Activated T-helper 9 cell treated with anti-CD3 and anti-CD28 coated beads, Interleukin-2, amount 50 U/mL, for 16 hours (primary cell): ENCODE measurements at regions not wholly inside any gene's neighbourhood (a gene's known extent, or its start where the extent isn't known, plus 50 kb on each side); places are given as distances from the start of the nearest gene placed in this dataset.

Source experiments
- DNase-seq: peaks from one replicate; pipeline ENCODE4 v3.0.0-alpha.2; 2020; ENCODE audit warnings: low read depth

DNA sequence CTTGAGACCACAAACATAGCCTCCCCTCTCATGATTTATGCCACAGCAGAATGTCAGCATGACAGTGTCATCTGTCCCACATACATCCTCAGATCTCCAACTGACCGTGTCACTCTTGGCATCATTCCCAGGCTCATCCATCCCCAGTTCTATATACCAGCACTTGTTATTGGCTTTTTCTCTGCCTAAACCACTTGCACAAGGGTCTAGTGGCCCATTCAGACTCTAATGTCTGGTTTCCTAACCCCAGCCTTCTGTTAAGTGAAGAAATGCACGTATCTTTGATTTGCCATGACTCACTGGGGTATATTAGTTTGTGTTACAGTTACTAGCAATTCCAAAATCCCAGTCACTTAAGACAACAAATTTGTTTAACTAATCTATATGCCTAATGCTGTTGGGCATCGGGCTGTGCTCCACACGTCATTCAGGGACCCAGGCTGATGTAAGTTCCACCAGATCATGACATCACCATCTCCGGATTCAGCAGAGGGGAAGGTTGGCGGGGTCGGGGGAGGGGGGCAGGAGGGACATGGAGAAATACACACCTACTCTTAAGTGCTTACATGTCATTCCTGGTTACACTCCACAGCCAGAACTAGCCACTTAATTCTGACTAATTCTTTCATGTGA lies 517.4 kb downstream of the BUD13 start:
- DNase-seq: no peak

DNA sequence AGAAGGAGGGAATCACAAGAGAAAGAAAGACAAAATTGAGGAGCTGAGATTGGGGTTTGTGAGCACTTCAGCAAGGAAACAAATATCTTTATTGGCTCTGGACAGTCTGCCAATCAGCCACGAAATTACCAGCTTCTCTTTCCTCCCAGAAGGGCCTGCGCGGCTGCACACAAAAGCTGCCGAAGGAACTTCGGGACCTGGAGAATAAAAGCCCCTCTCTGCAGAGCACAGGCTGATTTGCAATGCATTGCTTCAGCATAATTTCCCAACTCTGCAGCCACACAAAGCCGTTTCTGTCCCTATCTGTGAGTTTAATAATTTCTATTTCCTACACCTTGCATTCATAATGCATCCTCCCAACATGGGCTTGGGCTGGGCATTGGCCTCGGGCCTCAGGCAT lies 522.6 kb downstream of the BUD13 start:
- no peak for DNase-seq

DNA sequence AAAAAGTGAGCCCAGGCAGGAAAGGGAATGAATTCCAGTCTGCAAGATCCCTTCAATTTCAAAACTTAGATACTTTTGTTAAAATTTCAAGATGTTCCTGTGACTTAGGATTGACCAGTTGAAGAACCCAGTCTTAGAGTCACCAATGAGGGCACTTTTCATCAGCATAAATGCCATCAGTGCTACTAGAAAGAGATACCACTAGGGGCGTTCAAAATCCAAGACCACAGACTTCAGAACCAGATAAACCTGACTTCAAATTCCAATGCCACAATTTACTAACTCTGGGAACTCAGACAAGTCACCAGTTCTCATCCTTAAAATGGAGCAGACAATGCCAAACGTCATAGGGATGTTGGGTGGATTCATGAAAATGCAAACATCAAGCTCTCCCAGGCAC lies 523.2 kb downstream of the BUD13 start:
- DNase-seq: no peak

DNA sequence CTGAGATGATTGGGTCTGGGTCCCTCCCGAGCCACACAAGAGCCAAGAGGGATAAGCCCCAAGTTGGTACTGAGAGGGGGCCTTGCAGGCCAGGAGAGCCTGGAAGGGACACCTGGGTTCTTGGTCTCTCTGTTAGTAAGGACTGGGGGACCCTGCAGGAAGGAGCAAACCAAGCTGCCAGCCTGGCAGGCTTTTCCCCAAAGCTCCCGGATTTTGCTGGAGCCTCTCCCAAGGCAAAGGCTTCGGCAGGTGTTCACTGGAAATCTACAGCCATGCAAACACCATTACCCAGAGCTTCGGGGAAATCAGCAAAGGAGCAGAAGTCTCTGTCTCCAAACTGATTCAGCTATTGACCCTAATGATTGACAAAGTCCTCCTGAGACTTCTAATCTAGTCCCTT lies 527.9 kb downstream of the BUD13 start:
- DNase-seq: no peak

DNA sequence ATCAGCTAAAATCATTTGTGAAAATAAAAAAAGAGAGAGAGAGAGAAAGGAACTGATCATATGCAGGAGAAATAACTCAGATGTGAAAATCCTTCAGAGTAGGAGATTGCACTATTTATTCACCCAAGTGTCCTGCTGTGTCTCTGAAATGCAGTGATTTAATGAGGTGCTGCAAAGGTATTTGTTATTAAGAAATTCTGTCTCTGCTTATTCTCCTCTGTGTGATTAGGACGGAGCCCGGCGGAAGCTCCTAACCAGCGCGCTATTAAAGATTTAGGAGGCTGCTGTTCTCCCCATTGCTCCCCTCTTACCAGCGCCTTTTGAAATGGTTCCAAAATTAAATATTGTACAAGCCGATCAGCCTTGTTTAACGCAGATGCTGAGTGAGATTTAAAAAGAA lies 528.3 kb downstream of the BUD13 start:
- DNase-seq: no peak

DNA sequence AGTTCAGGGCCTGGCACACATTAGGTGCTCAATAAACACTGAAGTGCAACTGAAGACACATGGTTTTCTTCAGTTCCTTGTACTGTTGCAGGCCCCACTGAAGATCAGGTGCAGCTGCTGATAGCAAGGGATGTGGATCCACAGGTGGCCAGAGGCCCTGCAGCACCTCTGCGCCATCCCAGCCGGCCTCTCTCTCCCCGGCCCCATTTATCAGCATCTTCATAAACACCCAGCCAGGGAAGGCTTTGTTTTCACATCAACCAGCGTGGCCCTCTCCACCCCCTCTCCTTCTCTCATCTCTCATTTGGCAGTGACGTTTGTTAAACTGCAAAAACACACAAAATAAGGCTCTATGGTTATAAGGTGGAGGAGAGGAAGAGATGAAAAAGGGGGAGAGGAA lies 528.8 kb downstream of the BUD13 start:
- no peak for DNase-seq

DNA sequence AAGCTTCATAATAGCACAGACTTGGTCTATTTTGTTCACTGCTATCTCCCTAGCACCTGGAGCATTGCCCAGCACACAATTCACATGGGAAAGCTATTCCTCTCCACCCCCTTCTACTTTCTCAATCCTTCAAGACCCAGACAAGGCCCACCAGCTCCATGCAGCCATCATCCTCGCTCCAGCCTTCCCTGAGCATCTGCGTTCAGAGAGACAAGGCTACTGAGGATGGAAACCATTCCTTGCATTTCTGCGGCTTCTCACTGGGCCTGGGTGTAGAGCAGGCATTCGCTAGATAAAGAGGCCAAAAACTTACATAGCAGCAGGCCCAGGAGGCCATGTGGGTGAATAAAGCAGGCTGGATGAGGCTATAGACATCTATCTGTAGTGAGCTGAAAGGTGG lies 530.8 kb downstream of the BUD13 start:
- no peak for DNase-seq

DNA sequence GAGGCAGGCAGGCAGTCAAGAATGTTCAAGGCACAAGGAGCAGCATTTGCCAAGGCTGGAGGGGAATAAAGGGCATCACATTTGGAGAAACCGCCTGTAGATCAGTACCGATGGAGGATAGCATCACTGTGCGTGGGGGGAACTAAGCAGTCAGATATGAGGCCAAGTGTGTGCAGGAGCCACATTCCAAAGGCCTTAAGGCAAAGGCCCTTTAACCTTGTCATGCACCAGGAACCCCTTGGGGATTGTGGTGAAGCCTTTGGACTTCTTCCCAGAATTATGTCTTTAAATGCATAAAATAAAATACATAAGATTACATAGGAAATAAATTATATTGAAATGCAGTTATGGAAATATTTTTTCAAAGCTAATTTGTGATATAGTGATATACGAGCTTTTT lies 532.1 kb downstream of the BUD13 start:
- DNase-seq: no peak

DNA sequence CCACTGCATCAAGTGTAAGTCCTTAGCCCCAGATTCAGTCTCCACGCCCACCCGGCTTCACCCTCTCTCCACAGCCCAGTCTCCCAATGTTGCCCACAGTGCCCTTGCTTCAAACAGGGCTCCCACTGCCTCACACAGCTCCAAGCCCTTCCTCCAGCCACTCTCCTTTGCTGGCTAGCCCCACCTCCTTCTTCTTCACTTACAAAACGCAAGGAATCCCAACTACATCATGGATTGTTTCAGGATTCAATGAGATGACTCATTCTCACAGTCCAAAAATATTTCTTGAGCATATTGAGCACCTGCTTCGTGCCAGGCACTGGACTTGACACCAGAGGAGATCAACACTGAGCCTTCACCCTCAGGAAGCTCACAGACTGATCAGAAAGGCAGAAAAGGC lies 533.5 kb downstream of the BUD13 start:
- no peak for DNase-seq

DNA sequence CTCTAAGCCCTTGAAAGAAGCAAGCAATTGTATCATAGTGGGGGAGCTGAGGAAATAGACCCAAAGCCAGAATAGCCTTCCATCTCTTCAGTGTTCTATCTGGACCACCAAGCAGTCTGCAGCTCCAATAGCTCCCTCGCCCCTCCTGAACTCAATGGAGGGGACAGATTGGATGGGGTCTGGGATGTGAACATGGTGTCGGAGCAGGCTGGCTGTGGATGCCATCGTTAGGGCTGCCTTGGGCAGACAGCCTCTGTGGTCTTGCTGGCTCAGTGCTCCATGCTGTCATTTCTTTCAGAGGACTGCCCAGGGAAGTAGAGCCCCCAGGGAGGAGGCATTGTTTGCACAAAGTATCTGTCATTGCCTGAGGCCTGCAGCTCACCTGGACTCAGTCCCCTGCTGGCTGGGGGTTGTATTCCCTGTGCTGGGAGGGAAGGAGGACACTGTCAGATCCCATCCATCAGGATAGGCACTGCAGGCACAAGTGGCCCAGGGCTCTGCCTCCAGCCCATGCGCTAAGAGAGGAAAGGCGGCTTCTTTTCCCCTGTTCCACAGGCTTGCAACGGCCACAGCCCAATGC lies 537.7 kb downstream of the BUD13 start:
- DNase-seq: no peak

DNA sequence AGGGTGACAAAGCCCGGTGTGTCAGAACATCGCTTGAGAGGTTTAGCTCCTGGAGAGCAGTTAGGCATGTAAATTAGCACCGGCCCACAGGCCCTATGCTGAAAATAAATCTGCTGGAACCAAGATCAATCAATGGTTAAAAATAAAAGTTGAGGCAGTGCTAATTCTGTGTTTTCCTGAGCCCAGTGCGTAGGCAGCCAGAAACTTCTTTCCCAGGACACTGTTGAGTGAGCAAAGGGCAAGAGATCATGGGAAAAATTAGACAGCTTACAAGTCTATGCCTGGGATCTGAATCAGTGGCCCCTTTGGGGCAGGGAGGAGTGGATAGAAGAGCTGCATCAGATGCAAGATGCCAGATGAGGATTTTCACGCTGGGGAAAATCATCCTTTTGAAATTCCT lies 539.2 kb downstream of the BUD13 start:
- DNase-seq: no peak

DNA sequence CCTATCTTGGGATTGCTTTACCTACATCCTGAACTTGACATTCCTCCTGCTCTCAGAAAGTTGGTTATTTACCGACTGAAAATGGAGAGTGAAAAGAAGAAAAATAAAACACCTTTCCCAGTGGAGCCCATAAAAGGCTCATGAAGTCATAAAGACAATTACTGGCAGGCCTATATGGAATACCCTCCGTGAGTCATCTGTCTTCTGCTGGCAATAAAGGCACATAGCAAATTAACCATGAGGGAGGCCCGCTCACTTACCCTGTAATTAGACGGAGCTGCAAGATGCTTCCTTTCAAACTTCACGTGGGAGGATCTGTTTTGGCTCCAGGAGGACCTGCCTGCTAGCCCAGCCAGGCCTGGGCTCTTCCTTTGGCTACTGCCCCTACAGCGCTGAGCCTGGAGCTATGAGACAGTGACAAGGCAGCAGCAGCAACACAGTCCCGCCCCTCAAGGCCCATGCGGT lies 540.4 kb downstream of the BUD13 start:
- no peak for DNase-seq

DNA sequence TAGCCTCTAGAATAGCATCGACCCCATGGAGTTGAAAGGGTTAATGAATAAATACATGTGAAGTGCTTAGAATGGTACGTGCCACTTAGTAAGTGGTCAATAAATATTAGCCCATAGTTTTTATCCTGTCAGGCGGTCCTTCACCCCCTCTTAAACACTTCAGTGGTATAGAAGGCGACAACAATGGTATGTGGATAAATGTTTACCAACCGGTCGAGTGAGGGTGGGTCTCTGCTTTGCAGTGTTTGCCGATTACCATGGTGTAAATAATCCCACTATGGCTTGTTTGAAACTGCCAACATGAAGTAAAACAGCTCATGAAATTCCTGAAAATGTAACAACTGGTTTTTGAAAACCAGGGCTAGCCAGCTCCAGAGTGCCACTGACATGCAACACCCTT lies 541.2 kb downstream of the BUD13 start:
- no peak for DNase-seq

DNA sequence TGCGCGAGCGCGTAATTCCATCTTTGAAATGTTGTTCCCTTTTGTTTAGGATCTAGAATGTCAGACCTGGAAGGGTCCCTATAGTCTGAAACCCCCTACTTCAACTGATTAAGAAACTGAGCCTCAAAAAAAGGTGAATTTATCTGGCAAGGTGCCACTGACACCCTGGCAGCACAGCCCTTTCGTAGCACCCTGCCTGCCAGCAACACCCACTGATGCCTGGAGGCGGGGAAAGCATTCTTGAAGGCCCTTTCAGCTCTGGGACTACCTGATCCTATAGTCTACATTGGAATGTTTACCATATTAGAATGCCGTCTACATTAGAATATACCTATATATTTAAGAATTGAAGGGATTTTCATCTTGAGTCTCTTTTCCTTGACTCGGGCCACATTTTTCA lies 542.3 kb downstream of the BUD13 start:
- no peak for DNase-seq

DNA sequence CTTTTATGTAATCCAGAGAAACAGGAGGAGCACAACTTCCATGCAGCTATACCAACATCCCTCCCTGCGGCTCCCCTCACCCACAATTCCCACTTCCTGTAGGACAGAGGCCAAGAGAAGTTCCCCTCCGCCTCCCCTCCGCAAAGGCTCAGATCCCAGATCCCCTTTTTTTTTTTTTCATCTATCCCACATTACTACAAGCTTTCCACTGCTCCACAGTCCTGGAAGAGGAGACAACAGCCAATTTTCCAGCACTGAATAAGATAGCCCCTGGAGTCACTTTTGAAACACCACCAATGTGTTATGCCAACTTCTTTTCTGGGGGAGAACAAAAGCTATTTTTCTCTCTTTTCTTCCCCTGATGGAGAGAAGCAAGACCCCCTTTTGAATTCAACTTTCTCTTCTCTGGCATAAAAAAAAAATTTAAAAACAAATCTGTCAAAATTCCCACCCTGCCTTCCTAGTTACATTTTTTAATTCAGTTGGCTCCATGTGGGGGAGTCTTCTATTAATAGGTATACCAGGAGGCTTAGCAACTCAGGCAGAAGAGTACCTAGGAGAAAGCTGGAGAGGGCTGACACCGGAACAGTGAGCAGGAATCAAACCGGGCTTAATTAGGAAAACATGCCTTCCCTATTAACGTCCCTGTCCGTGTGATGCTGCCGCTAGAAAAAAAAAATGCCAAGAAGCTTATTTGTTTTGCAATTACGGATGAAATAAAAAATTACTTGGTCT lies 543.4 kb downstream of the BUD13 start:
- DNase-seq: no peak

DNA sequence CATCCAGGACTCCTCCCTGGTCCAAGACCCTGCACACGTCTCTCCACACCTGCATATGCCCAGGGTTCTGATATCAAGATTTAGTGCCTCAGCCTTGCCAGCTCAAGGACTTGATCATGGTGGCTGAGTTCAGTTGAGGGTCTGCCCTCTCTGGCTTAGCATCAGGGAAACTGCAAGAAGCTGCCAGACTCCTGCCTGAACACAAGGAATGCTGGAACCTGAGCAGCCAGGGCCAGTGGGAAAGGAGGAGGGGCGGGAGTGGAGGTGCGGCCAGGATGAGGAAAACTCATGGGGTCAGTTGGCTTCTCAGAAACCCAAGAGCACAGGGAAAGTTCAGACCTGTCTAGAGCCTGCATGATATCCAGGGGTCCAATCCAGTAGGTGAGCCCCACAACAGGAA lies 546.1 kb downstream of the BUD13 start:
- DNase-seq: no peak

DNA sequence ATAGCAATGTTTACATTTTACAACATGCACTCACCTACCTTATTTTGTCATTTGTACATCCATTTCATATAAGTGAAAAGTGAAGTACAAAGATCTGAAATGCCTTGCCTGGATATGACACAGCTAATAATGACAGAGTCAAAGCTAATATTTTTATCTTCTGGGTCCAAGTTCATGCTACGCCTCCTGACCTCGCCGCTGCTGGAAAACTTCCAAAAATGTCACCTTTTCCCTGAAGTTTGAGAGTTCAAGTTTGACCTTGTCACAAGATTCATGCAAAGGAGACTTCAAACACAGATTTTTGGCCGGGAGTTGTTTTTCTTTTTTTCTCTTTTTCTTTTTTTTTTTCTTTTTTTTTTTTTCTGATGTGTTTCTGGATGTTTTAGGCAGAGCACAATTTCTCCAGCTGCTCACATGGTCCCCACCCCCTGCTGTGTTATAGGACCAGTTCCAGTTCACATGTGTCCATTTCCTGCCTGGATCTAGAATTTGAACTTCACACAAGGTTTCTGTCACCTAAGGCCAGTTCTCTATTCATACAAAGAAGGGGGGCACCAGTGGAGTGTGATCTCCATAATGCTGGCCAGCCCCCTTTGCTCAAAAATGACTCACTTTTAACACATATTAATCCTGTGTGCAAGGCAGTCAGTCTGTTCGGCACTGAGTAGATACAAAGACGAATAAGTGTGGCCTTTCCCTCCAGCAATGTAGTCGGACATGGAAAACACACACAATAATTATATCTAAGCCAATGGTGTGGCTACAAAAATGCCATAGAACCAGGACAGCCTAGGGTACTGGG lies 546.8 kb downstream of the BUD13 start:
- no peak for DNase-seq

DNA sequence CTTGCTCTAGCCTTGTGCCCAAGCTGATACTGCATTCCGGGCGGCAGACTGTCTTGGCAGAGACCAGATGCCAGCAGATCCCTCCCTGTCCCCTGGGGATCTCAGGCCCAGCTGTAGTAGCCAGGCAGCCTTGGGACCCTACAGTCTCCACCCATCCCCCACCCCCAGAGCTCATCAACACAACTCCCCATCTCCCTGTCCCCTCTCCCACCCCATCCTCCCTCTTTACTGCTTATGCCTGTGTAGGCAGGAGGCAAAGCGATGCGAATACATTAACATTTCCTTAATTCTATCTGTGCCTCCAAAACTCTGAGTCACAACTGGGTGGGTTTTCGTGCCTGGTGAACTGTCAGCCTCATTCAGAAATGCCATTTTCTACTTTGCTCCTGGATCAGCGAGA lies 547.6 kb downstream of the BUD13 start:
- DNase-seq: no peak

DNA sequence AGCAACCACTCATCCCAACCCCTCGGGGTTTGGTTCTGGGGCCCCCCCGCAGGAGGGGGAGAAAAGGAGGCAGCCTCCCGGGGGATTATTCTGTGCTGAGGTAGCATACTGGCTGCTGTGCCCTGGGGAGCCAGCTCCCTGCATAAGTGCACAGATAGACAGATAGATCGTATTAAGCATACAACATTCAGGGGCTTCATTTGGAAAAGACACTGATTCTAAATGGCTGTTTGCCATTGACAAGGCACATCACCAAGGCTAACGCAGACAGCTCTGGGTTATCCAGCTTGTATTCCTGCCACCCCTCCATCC lies 547.9 kb downstream of the BUD13 start:
- DNase-seq: no peak

DNA sequence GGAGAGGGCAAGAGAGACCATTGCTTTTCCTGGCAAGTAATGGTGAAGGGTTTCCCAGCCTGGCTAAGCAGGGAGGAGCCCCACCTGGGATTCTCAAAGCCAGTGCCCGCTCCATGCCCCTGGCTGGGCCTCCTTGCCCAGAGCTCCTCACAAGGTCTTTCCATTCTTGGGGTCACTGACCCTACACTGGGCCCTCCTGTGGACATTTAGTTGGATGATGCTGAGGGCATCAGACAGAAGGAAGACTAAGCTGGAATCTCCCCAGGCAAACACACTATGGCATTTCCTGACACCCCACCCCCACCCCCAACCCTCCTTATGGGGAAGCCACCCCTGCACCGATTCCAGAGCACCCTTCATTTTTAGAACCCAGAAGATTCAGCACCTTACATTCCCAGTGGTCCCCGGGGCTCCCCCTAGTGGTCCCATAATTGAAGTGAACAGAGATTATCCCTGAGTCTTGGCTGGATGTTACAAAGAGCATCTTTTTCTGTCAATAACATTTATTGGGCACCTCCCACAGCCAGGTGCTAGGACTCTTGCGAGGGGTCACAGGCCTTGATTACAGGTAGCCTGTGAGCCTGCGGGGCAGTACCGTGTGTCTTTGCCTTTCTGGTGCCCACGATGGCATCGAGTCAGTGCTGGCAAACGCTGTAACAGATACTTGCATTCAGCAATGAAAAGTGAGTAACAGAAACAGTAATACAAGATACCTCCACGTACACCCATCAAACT lies 548.5 kb downstream of the BUD13 start:
- no peak for DNase-seq

DNA sequence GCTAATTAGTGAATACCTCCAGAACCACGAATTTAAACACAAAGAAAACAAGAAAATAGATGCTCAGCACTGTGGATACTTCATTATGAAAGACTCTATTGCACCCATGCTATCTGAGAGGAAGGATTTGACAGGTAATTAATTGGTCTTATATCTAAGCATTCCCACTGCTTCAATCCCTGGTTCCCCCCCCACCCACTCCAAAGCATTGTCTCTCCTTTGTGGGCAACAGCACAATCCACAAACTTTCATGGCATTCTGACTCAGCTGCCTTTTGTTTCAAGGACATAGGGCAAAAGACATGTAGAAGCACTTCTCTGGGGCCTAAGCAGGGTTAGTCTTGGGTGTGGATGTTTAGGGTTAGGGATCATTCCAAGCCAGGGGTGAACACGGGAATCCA lies 551.4 kb downstream of the BUD13 start:
- no peak for DNase-seq

DNA sequence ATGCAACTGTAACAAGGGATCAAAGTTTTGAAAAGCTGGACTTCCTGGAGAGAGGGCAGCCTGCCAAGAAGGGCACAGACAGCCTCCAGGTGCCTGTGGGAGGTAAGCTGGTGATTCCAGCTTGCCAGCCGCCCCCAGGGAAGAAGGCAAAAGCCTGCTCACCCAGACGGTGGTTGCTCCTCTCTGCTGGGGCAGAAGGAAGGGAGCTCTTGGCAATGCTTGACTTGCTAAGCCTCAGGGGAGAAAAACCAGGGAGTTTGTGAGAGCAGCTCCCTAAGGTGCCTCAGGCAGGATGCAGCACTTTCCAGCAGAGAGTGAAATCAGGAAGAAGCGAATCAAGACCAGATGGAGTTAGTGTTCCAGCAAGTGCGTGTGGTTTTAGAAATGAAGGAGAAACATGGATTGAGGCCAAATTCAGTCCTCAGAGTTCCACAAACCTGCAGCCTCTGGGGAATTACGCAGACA lies 553.6 kb downstream of the BUD13 start:
- no peak for DNase-seq
